NOMO-1 treated with dmso at 0.1 percent for 144 hours (cell line): ENCODE measurements at regions not wholly inside any gene's neighbourhood (a gene's known extent, or its start where the extent isn't known, plus 50 kb on each side); places are given as distances from the start of the nearest gene placed in this dataset.

Source experiments
- DNase-seq: peaks from one replicate; lab custom pipeline; 2025; ENCODE audit not compliant: unreplicated experiment; lab: John Stamatoyannopoulos, UW

DNA sequence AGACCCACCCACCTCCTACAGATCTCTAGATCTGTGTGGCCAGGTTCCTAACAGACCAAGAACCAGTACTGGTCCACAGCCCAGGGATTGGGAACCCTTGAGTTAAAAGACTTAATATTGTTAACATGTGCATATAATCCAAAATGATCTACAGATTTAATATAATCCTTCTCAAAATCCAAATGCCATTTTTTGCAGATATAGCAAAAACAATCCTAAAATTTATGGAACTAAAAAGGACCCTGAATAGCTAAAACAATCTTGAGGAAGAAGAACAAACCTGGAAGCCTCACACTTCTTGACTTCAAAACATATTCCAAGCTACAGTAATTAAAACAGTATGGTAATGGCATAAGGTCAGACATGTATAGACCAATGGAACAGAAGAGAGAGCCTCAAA is 206.9 kb upstream of the SIX2 start:
- no peak for DNase-seq

DNA sequence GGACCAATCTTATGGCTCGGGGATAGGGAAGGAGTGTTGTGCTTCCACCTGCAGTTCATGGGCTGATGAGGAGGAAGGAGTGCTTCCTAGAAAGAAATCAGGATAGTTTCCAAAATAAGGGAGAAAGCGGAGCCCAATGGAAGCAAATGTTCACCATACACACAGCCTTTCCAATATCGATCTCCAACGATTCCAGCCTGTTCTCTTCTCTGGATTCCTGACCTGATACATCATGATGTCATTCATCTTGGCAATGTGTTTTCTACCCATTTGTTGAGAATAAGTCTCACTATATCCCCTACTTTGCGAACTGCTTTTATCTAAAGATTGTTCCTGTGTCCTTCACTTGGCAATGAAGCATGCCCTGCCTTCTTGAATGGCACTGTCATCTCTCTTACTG is 205.3 kb upstream of the SIX2 start:
- no peak for DNase-seq

DNA sequence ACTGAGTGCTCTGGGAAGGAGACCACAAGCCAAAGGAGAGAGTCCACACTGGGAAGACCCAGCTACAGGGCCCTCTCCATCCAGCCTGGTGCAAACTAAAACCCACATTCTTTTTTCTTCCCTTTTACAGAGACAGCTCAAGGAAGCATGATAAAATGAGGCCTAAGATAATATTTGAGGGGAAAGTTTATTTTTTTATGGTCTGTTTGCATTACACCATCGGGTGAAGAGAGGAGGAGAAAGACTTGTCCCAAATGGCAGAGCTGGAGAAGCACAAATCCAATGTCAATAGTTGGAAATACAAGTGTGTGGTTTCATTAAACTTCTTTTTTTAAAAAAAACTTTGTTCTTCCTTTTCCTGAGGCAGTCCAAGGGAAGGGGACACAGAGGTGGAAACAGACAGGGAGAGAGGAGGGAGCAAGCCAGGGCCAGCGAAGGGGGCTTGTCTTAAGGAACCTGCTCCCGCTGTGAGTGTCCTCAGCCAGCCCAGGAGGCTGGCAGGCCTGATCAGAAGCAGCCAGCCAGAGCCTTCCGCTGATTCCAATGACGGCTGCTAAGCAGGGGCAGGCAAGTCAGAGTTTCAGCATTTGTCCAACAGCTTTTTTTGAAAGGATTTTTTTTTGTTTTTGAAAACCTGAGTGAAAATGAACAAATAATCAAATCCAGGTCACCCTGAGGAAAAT is 203.8 kb upstream of the SIX2 start:
- DNase-seq = no peak

DNA sequence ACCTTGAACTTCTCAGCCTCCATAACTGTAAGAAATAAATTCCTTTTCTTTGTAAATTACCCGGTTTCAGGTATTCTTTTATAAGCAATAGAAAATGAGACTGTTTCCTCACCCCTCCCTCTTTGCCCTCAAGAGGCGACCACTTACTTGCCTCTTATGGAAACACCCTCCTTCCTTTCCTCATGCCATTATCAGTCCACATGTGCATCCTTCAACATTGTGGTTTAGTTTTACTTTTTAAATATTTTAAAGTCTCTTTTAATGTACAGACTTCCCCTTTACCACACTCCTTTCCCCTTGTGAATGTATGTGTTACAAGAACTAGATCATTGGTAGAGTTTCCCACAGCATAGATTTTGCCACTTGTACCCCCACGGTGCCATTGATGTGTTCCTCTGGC is 202.4 kb upstream of the SIX2 start:
- no peak for DNase-seq

DNA sequence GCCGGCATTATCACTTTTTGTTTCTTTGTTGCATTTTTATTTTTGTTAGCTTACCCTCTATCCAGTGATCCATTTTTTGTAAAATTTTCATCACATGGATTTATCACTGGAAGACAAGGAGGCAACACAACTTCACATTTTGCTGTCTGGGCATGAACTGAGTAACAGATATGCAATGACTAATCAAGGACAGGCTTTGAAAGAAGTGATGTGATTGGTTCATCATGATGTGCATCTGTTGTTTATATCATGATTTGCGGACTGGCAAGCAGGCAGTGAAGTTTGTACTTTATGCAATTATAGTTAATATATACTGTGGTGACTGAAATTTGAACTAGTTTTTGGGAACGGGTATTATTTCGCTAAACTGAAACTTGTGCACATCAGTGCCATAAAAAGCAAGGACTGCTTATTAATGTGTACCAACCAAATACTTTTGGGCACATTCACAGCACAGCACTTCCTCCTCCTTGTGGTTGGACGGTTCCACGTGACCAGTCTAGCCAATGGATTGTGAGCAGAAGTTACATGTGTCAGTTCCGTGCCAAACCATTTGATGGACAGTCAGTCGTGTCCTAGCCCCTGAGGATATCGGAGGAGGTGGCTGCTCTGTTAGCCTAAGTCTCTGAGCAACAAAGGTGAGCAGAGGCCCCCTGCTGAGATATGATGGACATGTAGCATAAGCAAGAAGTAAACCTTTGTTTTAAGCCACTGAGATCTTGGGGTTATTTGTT is 201.4 kb upstream of the SIX2 start:
- DNase-seq = no peak

DNA sequence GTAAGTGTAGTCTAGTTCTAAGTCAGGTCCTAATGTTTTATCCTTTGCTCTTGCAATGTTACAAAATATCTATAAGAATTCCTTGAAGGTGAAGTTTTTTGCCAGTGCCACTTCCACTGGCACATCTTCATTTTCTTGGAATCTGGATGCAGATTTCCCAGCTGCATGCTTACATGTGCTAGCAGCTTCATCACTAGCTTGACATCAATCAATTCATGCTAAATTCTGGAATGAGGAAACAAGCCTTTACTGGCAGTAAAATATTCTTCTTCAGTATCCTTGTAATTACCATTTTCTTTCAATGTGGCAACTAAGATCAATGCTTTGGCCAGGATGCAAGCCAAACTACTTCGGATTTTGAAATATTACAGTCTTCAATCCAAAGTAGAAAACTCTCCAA is 200.6 kb upstream of the SIX2 start:
- no peak for DNase-seq

DNA sequence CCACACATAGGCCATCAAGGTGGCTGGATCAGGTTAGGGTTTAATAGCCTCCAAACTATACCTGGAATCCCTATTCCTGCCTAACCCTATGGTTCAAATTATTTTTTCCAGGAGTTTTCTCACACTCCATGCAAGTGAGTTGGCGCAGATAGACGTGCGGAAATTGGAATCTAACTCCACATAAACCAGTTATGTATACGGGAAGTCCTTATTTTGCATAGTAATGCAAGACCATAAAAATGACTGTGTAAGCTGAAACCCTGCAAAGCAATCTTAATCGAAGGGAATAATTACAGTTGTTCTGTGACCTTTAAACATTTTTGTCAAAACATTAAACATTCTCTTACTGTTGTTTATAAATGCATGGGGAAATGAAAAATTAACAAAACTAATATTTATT is 200.1 kb upstream of the SIX2 start:
- no peak for DNase-seq

DNA sequence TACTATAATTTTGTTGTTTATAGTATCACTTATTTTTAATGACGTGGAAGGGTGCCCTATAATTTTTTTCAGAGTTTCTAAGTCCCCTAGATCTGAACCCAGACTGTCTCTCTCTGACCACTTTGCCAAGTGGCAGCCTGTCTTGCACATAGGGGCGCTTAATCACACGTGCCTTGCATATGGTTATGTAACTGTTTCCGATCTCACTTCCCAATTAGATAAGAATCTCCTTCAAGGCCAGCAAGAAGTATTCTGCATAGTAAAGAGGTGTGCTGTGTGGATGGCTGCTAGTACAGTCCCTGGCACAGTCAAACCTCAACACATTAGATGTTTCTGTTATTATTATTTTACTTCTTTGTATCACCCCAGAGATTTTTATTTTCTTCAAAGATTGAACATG is 197.8 kb upstream of the SIX2 start:
- DNase-seq = peak; percentile 79

DNA sequence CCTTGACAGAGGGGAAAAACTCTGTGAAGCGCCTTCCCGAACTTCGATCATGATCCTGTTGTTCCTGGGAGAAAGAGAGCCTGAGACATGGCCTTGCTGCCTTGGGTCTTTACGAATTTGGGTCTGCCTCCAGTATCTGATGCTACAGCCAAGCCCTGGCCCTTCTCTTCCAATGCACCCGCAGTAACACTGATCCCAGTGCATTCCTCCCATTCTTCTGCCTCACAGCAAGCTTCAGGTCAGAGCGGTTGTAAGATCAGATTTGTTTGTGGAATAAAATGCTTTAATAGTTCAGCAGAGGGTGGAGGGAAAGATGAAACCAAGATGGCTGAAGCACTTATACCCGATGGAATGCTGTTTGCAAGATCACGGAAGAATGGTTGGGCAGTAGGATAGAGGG is 196.7 kb upstream of the SIX2 start:
- DNase-seq = no peak

DNA sequence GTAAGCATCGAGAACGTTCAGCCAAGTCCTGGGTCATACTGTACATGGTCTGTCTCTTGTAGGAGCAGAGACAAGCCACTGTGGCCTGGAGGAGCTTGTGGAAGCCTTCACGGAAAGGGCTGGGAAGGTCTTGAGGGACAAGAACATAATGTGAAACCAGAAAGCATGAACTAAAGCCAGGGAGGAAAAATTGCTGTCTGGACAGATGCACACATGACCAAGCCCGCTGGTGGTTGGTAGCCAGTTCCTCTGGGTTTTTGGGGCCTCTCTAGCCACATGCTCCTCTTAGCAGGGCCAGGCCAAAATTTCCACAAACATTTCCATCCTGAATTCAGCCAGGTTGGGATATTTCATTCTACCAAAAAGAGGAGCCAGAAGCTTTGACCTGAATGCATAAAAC is 196.2 kb upstream of the SIX2 start:
- no peak for DNase-seq

DNA sequence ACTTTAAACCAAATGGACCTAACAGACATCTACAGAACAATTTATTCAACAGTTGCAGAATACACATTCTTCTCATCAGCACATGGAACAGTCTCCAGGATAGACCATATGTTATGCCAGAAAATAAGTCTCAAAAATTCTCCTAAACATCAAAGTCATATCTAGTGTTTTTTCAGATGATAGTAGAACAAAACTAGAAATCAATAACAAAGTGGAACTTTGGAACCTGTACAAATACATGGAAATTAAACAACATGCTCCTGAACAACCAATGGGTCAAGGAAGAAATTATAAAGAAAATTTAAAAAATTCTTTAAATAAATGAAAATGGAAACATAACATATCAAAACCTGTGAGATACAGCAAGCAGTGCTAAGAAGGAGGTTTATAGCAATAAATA is 194.1 kb upstream of the SIX2 start:
- DNase-seq = no peak

DNA sequence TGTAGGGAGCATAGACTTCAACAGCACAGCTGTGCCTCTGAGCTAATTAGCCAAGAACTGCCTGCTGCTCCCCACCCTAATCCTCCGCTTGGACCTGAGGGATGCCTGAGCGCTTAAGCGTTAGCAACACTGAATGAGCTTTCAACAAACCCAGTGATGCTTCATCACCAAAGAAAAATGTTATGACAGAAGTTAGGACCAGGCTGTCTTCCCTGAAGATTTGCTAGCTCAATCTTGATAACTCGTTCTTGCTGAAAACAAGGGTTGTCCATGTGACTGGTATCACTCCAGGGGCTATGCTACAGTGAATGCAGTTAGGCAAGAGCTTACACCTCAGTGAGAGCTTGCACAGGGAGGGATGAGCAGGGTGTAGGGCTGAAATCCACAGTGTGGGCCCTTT is 190.7 kb upstream of the SIX2 start:
- no peak for DNase-seq

DNA sequence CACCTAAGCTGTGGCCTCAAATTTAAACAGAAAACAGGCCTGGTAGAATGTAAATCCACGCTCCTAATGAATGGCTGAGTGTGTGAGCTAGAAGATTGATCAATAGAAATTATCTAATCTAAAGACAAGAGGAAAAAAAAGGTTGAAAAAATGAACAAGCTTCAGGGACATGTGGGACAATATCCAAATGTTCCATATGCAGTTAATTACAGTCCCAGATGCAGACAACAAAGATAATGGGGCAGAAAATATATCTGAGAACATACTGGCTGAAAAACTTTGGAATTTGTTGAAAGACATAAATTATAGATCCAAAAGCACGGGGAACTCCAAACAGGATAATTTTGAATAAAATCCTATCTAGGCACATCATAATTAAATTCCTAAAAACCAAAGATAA is 186.7 kb upstream of the SIX2 start:
- no peak for DNase-seq

DNA sequence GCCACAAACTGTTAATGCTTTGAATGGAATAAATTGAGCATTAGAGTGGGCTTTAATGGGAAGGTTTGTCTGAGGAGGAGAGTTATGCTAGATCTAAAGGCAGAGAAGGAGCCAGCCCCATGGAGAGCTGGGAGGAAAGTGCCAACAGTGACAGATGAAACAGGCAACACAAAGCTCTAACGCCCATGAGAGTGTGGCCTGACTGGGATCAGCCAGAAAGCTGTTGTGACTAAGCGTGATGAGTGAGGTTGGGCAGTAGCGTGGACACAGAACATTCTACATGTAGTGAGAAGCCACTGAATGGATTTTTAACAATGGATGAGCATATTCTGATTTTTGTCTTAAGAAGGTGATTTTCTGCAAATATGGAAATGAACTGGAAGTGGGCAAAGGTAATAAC is 185.3 kb upstream of the SIX2 start:
- no peak for DNase-seq

DNA sequence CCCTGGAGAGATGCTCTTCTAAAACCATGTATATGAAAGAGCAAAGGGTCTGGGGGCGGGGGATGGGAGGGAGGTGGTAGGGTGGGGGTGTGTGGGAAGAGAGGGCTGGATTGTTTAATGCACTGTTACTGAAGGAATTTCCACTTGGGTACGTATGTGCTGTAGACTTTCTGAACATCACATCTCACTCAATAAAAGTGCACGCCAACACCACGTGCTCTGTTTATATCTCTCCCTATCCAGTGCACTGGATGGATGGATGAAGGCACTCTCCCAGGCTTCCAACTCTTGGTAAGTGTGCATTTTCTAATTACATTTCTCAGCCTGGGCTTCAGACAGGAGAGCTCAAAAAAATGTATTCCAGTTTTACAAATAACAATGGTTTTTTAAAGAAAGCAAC is 184.3 kb upstream of the SIX2 start:
- no peak for DNase-seq

DNA sequence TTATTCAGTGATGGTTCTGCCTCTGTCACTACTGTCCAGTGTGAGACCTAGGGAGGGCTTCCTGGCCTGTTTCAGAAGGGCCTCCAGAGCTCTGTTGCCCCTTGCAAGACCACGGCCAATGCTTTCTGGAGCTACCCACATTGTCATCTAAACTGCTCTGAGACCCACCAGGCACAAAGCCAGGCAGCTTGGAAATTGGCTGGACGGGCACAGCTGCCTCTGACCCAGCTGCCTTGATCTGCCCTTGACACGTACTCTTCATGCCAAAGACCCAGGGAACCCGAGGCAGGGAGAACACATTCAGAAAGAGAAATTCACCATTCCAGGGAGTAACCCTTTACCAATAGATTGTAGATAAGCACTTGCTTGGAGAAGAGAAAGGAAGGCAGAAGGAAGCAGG is 183.7 kb upstream of the SIX2 start:
- DNase-seq = no peak

DNA sequence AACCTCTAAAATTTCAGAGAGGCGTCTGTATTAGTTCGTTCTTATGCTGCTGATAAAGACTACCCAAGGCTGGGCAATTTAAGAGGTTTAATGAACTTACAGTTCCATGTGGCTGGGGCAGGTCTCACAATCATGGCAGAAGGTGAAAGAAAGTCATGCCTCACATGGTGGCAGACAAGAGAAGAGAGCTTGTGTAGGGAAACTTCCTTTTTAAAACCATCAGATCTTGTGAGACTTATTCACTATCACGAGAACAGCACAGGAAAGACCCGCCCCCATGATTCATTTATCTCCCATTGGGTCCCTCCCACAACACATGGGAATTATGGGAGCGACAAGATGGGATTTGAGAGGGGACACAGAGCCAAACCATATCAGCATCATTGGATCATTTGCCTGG is 183.2 kb upstream of the SIX2 start:
- DNase-seq = no peak

DNA sequence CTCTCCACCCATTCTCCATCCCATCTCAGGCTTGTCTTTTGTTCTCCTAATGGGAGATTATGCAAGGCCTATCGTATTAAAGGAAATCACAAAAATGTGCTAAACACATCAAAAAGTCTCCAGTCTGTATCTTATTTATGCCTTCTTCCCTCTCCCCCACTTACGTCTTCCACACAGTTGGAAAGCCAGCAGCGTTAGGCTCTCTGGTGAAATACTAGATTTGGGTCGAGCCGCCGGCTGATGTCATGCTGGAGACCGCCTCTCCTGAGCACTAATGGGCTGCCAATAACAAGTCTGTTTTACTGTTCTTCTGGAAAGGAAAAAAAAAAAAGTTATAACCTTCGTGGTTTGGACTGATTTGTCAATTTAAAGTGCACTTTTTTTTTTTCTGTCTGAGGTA is 182.7 kb upstream of the SIX2 start:
- DNase-seq = no peak

DNA sequence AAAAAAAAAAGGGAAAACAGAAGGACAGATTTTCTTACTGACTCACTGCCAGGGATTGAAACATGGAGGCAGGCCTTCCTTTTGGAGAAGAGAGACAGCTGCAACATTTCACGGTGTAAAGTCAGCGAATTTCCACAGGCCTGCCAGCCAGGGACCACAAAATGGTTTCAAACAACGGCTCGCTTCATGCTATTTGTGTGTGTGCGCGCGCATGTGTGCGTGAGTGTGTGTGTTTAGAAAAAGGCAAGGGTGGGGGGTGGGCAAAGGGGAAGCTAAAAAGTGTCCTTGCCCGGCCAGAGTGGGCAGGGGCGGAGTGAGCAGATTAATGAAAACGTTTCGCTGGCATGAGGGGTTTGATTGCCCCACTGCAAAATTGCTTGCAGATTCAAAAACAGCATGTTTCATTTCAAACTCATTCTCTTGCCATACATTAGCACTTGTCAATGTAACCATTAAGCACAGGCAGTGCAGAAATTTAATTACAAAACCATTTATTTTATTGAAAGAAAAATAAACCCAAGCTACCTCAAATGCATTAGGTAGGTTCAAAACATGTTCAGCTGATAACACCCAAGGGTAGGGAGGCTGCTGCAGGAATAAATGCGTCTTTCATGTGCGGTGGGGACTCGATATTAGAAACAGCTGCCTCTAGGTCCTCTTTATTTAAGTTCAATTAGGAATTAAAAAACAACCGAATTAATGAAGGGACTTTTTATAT is 182.1 kb upstream of the SIX2 start:
- DNase-seq = no peak

DNA sequence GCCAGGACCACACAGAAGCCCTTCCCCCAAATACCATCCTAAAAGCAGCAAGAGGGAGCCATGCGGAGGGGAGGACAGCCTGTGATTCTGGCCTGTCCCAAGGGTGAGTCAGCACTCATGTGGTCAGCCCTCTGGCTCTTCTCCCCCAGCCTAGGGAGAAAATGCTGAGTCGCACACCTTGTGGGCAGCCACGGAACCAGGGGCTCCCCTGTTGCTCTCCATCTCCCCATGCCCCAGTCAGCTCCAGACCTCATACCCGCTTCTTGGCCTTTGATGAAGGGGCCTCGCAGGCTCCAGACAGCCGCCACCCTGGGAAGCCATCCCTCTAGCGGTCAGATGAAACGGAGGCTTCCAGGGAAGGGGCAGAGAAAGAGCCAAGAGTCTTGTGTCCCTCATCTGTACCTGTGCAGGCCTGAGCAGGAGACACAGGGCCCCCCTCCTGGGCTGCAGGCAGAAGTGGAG is 181.3 kb upstream of the SIX2 start:
- no peak for DNase-seq

DNA sequence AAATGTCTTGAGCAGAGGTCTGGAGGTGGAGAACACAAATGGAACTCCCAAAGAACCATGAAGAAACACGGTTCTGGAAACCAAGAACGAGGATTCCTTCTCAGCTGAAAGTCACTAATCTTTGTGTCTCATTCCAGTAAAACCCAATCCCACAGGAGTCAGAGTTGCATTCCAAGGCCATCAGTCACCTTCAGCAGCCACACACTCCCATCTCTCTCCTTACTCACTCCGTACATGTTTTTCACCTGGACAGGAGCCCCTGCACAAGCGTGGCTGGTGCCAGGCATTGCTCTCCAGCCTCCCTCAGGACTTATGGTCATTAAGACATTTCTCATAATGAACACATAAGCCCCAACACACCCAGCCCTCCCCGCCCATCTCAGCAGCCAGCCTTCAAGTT is 175.4 kb upstream of the SIX2 start:
- no peak for DNase-seq

DNA sequence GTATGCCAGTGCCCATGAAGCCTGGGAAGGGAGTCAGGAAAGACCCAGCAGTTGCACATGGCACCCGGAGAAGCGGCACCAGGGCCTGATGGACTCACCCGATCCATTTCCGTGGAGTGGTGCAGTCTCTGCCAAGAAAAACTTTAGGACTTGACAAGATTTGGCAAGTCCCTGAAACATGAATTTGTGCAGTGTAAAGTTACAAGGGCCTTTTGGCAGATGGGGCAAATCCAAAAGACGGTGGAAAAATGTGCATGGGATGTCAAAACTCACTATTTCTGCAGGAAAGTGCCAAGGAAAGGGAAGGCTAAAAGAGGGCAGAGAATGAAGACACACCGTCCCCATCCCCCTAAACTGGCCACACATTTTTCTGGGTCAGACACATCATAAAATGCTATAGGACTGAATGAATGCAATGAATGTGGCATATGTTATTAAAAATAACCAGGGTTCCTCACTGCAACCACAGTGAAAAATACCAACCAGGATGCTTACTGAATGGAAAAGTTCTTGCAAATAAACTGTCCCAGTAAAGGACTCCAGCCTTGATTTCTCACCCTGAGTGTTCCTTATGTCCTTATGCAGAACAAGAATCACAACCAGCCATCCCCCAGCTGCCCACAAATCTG is 173.5 kb upstream of the SIX2 start:
- DNase-seq = no peak
